Prostate gland (tissue), 2 donors: ENCODE measurements at regions not wholly inside any gene's neighbourhood (a gene's known extent, or its start where the extent isn't known, plus 50 kb on each side); places are given as distances from the start of the nearest gene placed in this dataset.

Experiments used
- DNase-seq: peaks from one replicate; pipeline ENCODE4 v3.0.0-alpha.2; 2019; ENCODE audit warnings: low spot score
- H3K27ac ChIP-seq, 2 donors: fragments of 200-600 bp; sonication (generic); 2 replicates each; pipeline ENCODE4 v1.5.1; 2017 to 2019
- H3K27me3 ChIP-seq: fragments of 200-600 bp; sonication (generic); replicated peaks from 2 replicates; pipeline ENCODE4 v1.5.1; 2019; ENCODE audit not compliant: insufficient read depth
- H3K36me3 ChIP-seq, 2 donors: fragments of 200-600 bp; sonication (generic); 1 replicate in 1 of 2; 2 replicates in 1 of 2; pipeline versions ENCODE4 v1.5.1 to v1.8.1; 2017 to 2019
- H3K4me1 ChIP-seq: fragments of 200-600 bp; sonication (generic); replicated peaks from 2 replicates; pipeline ENCODE4 v1.5.1; 2019
- H3K4me3 ChIP-seq, 2 donors: fragments of 200-600 bp; sonication (generic); 2 replicates each; pipeline ENCODE4 v1.5.1; 2017 to 2019
- H3K9me3 ChIP-seq: fragments of 200-600 bp; sonication (generic); 2 replicates; pipeline ENCODE4 v1.5.1; 2017
- CTCF ChIP-seq, 4 experiments: fragments of 200-600 bp in 2 of 4; fragments of 450-650 bp in 2 of 4; sonication (generic) in 2 of 4; IDR thresholded peaks; 1 replicate in 3 of 4; 2 replicates in 1 of 4; pipeline ENCODE4 v1.5.1; 2016 to 2019; ENCODE audit warnings: antibody characterized with exemption in 4 of 4, mild to moderate bottlenecking in 2 of 4, moderate library complexity in 2 of 4
- POLR2A ChIP-seq: fragments of 450-650 bp; IDR thresholded peaks from one replicate; pipeline ENCODE4 v1.6.1; 2016; ENCODE audit warnings: antibody characterized with exemption, mild to moderate bottlenecking
- POLR2AphosphoS5 ChIP-seq: sonication (generic); formaldehyde crosslinking; IDR thresholded peaks from one replicate; pipeline ENCODE4 v1.6.1; 2017; ENCODE audit warnings: antibody characterized with exemption
- WGBS: methylation state at CpG from one replicate; pipeline ENCODE4 v1.1.5; 2018; 5-methylcytosine and 5-hydroxymethylcytosine counted together
- intact Hi-C: fragments of 100-400 bp; cut with DNase I; formaldehyde crosslinking; loops from one replicate; pipeline ENCODE4 v1.14.2; 2022

GRCh38 chr4:96809563-96809962 is 969.7 kb downstream of the PDHA2 start:
- intact Hi-C loops, result no loop called here

DNA sequence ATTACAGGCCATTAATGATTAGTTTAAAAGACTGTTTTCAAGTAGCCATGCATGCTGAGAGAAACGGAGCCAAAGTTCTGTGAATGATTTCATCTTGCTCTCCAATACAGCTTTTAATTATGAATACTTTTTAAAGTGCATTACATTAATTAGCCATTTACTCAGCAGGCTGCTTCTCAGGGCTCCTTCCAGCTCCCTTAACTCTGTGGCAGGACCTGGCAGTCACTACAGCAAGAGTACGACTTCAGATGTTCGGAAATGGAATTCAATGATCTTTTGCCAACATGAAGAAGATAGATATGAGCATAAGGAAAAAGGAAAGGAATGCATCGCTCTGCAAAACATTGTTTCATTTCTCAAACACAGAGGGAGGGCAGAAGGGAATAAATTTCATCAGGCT is 987.2 kb downstream of the PDHA2 start:
- Histone ChIP-seq H3K4me1 (no peaks in the 10 kb centered on the region), H3K4me3 (no peak overlapping the region), H3K36me3 (no peaks in the 10 kb centered on the region), H3K27me3 (no peaks in the 10 kb centered on the region), H3K9me3 (no peaks in the 10 kb centered on the region), H3K27ac (no peak overlapping the region)
- no peak for TF ChIP-seq POLR2AphosphoS5
- TF ChIP-seq POLR2A, result no peak
- TF ChIP-seq CTCF (IDR thresholded peaks at IDR 0.05), result no peak
- WGBS, result 51% methylated on average over 4 of the region's 4 CpGs
- intact Hi-C loops, result no loop called here
- no peak for DNase-seq

More at GRCh38 chr4:96809563-96809962, 969.7 kb downstream of the PDHA2 start:
- DNase-seq, result no peak
- Histone ChIP-seq H3K9me3 (no peaks in the 10 kb centered on the region), H3K4me3 (no peak overlapping the region), H3K4me1 (no peaks in the 10 kb centered on the region), H3K27me3 (no peaks in the 10 kb centered on the region), H3K36me3 (no peaks in the 10 kb centered on the region), H3K27ac (no peak overlapping the region)
- 93% methylated on average over 2 of the region's 2 CpGs for WGBS
- TF ChIP-seq CTCF (IDR thresholded peaks at IDR 0.05), result no peak
- TF ChIP-seq POLR2AphosphoS5, result no peak
- no peak for TF ChIP-seq POLR2A

GRCh38 chr4:96833831-96834230 is 993.9 kb downstream of the PDHA2 start:
- Histone ChIP-seq H3K36me3 (no peaks in the 10 kb centered on the region), H3K9me3 (no peaks in the 10 kb centered on the region), H3K4me3 (no peak overlapping the region), H3K27ac (no peak overlapping the region), H3K4me1 (no peaks in the 10 kb centered on the region), H3K27me3 (no peaks in the 10 kb centered on the region)
- intact Hi-C loops, result no loop called here
- 29% methylated on average over 2 of the region's 2 CpGs for WGBS
- no peak for TF ChIP-seq POLR2AphosphoS5
- no peak for TF ChIP-seq POLR2A
- no peak for TF ChIP-seq CTCF (IDR thresholded peaks at IDR 0.05)
- DNase-seq, result no peak

DNA sequence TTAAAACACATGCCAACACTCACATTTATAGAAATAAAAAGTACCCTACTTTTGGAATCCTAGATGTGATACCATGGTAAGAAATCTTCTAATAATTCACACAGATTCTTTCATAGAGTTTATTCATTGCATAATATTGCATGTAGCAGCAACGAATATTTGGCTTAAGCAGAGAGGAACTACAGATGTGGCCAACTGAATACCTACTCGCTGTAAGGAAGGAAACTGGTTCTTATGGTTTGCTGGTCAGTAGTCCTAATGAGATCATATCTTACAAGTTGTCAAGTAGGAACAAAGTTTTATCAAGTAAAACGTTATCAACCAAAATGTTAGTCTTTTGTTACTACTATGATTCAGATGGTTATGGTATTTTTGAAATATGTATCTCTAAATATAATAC is 996.1 kb downstream of the PDHA2 start:
- no peaks in the 10 kb centered on the region for H3K4me1 ChIP-seq
- H3K27me3 ChIP-seq, result no peaks in the 10 kb centered on the region
- H3K4me3 ChIP-seq, result no peak overlapping the region
- no peak for DNase-seq
- 54% methylated on average over 3 of the region's 3 CpGs for WGBS
- no peaks in the 10 kb centered on the region for H3K36me3 ChIP-seq
- TF ChIP-seq CTCF (IDR thresholded peaks at IDR 0.05) (no peak), POLR2AphosphoS5 (no peak), POLR2A (no peak)
- H3K27ac ChIP-seq, result no peak overlapping the region
- intact Hi-C loops, result no loop called here
- H3K9me3 ChIP-seq, result no peaks in the 10 kb centered on the region

DNA sequence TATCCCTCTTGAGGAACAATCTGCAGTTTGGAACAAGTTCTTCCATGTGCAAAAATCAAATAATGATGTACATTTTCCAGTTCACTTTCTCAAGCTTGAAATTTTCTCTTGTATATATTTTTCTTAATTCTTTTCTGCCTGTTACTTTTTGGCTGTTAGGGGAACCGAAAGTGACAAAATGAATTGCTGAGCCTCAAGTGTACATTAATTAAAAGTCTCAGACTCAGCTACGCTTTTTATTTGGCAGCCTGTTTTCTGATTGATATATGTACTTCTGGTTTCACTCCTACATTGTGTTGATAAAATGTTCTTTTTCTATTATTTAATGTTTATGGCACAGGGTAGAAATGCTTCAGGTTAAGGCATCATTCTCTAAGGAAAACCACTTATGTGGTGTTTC is 999.5 kb downstream of the PDHA2 start:
- WGBS, result 58% methylated on average over 2 of the region's 2 CpGs
- Histone ChIP-seq H3K36me3 (no peaks in the 10 kb centered on the region), H3K27ac (no peak overlapping the region), H3K4me1 (no peaks in the 10 kb centered on the region), H3K27me3 (no peaks in the 10 kb centered on the region), H3K4me3 (no peak overlapping the region), H3K9me3 (no peaks in the 10 kb centered on the region)
- no peak for TF ChIP-seq CTCF (IDR thresholded peaks at IDR 0.05)
- no peak for TF ChIP-seq POLR2A
- DNase-seq, result no peak
- intact Hi-C loops, result no loop called here
